GM23248 (cell line): ENCODE measurements at regions not wholly inside any gene's neighbourhood (a gene's known extent, or its start where the extent isn't known, plus 50 kb on each side); places are given as distances from the start of the nearest gene placed in this dataset.

Source experiments
- EZH2 ChIP-seq: fragments of 200-600 bp; sonication (generic); IDR thresholded peaks from 2 replicates; pipeline ENCODE4 v1.6.1; 2018; ENCODE audit warnings: antibody characterized with exemption, mild to moderate bottlenecking; ENCODE audit not compliant: insufficient read depth, poor library complexity, severe bottlenecking
- EZH2phosphoT487 ChIP-seq: fragments of 200-600 bp; sonication (generic); IDR thresholded peaks from 2 replicates; pipeline ENCODE4 v1.6.1; 2018; ENCODE audit warnings: antibody characterized with exemption, moderate library complexity, mild to moderate bottlenecking, low read depth; ENCODE audit not compliant: insufficient read depth

GRCh38 chr4:156560701-156561100 lies 410.9 kb downstream of the PDGFC start:
- TF ChIP-seq EZH2: no peak
- no peak for TF ChIP-seq EZH2phosphoT487
